ENCODE measurements at regions not wholly inside any gene's neighbourhood (a gene's known extent, or its start where the extent isn't known, plus 50 kb on each side); places are given as distances from the start of the nearest gene placed in this dataset.
A peak's percentile ranks its signal among the peaks of the same experiment; 100 is the strongest.
"Not testable (repeated sequence)": the region's sequence is repeated elsewhere in the genome, so short reads cannot be mapped to it uniquely, and the experiment has no call there.

DNA sequence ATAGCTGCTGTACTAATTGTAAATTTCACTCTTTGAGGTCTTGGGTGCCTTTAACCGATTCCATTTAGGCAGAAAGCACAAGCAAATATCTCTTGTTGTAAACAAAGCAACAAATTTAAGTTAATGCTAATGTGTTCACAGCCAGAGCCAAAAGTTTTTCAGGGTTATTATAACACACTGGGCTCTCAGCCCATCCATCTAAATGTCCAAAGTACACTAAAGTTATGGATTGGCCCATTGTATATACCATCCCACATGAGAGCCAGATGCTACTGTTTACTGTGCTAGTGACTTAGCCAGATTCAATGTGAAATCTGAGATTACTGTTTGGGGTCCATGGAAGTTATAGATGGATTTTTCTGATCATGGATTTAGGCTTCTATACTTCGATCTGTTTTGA is 186.7 kb downstream of the LARP7 start:
- TF ChIP-seq, protein P1, sequence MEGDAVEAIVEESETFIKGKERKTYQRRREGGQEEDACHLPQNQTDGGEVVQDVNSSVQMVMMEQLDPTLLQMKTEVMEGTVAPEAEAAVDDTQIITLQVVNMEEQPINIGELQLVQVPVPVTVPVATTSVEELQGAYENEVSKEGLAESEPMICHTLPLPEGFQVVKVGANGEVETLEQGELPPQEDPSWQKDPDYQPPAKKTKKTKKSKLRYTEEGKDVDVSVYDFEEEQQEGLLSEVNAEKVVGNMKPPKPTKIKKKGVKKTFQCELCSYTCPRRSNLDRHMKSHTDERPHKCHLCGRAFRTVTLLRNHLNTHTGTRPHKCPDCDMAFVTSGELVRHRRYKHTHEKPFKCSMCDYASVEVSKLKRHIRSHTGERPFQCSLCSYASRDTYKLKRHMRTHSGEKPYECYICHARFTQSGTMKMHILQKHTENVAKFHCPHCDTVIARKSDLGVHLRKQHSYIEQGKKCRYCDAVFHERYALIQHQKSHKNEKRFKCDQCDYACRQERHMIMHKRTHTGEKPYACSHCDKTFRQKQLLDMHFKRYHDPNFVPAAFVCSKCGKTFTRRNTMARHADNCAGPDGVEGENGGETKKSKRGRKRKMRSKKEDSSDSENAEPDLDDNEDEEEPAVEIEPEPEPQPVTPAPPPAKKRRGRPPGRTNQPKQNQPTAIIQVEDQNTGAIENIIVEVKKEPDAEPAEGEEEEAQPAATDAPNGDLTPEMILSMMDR (IDR thresholded peaks at IDR 0.05) = no peak
- no peak overlapping the region for H3K27ac ChIP-seq
- H3K9me3 ChIP-seq = no peaks in the 10 kb centered on the region
- intact Hi-C loops (cut with DNase I) = no loop called here
- H3K36me3 ChIP-seq = no peaks in the 10 kb centered on the region
- H3K4me3 ChIP-seq = no peak overlapping the region
- H3K27me3 ChIP-seq = peaks cover 0 to 4% of the 10 kb centered on the region in 2 donors
- no peak for DNase-seq
- H3K4me1 ChIP-seq = no peaks in the 10 kb centered on the region
- ATAC-seq = no peak

DNA sequence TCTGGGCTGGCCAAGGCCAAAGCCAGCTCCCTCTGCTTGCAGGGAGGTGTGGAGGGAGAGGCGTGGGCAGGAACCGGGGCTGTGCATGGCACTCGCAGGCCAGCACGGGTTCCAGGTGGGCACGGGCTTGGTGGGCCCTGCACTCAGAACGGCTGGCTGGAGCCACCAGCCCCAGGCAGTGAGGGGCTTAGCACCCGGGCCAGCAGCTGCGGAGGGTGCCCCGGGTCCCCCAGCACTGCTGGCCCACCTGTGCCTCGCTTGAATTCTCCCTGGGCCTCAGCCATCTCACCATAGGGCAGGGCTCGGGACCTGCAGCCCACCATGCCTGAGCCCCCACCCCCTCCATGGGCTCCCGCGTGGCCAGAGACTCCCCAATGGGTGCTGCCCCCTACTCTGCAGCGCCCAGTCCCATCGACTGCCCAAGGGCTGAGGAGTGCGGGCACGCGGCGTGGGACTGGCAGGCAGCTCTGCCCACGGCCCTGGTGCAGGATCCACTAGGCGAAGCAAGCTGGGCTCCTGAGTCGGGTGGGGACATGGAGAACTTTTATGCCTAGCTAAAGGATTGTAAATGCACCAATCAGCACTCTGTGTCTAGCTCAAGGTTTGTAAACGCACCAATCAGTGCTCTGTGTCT is 193.9 kb downstream of the LARP7 start:
- Histone ChIP-seq H3K27me3 (no peaks in the 10 kb centered on the region), H3K9me3 (peaks cover 0 to 12% of the 10 kb centered on the region in 2 donors), H3K4me1 (no peaks in the 10 kb centered on the region), H3K4me3 (no peak overlapping the region), H3K27ac (no peak overlapping the region), H3K36me3 (no peaks in the 10 kb centered on the region)
- peak in 1 of 4 donors; percentile 63 for DNase-seq
- intact Hi-C loops (cut with DNase I) = no loop called here
- ATAC-seq = no peak
- TF ChIP-seq, protein P1 (IDR thresholded peaks at IDR 0.05) = no peak

DNA sequence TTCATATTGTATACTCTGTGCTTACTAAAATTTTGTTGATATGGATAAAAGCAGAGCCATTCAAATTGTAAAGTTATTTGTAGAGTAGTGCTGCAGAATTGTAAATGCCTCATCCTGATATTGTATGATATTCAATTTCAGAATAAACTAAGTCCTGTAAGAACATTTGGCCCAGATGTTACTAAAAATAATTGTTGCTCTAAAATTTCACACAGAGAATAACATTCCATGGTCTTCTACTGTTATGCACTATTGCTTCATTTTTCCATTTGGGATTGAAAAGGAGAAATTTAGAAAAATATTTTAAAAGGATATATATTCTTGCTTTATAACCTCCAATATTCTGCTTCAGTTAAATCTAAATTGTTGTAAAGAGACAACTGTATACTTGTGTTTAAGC is 195.6 kb downstream of the LARP7 start:
- Histone ChIP-seq H3K36me3 (no peaks in the 10 kb centered on the region), H3K4me1 (no peaks in the 10 kb centered on the region), H3K4me3 (no peak overlapping the region), H3K27me3 (no peaks in the 10 kb centered on the region), H3K9me3 (peaks cover 0 to 14% of the 10 kb centered on the region in 2 donors), H3K27ac (no peak overlapping the region)
- TF ChIP-seq, protein P1 (IDR thresholded peaks at IDR 0.05) = no peak
- no peak for DNase-seq
- intact Hi-C loops (cut with DNase I) = no loop called here
- ATAC-seq = no peak

DNA sequence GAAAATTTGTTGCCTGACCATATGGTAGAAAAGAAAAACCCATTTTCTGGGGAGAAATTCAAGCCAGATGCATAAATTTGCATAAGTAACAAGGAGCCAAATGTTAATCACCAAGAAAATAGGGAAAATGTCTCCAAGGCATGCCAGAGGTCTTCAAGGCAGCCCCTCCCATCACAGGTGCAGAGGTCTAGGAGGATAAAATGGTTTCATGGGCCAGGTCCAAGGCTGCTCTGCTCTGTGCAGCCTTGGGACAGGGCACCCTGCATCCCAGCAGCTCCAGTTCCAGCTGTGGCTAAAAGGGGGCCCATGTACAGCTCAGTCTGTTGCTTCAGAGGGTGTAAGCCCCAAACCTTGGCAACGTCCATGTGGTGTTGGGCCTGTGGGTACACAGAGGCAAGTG is 200.0 kb downstream of the LARP7 start:
- Histone ChIP-seq H3K27ac (no peak overlapping the region), H3K36me3 (no peaks in the 10 kb centered on the region), H3K4me1 (no peaks in the 10 kb centered on the region), H3K9me3 (peaks cover 0 to 3% of the 10 kb centered on the region in 2 donors), H3K4me3 (no peak overlapping the region), H3K27me3 (no peaks in the 10 kb centered on the region)
- ATAC-seq = no peak
- TF ChIP-seq, protein P1 (IDR thresholded peaks at IDR 0.05) = no peak
- intact Hi-C loops (cut with DNase I) = no loop called here
- no peak for DNase-seq

DNA sequence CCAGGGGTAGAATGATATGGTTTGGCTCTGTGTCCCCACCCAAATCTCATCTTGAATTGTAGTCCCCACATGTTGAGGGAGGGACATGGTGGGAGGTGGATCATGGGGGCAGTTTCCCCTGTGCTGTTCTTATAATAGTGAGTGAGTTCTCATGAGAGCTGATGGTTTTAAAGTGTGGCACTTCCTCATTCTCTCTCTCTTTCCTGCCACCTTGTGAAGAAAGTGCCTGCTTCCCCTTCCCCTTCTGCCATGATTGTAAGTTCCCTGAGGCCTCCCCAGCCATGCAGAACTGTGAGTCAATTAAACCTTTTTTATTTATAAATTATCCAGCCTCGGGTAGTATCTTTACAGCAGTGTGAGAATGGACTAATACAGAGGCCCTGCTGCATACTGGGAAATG is 201.1 kb downstream of the LARP7 start:
- H3K9me3 ChIP-seq; H3K27ac ChIP-seq; H3K4me1 ChIP-seq; DNase-seq; H3K36me3 ChIP-seq; H3K27me3 ChIP-seq; ATAC-seq; H3K4me3 ChIP-seq; intact Hi-C loops (cut with DNase I): not testable (repeated sequence)

DNA sequence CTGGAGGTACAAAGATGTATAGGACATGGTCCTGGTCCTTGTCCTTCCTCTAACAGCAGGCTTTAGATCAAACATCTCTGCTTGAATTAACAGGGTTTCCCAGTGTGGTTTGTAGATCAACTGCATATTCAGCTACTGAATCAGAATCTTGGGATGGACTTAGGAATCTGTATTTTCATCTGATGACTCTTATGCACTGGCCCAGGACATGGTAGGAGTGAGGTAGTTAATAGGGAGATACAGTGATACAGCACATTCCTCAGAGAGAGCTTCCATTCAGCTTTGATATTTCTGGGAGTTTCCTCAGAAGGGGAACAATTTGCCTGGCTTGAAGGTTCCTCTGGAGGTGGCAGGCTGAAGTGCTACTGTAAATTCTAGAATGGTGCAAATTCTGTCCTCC is 203.1 kb downstream of the LARP7 start:
- peaks cover 0 to 3% of the 10 kb centered on the region in 2 donors for H3K9me3 ChIP-seq
- no peak overlapping the region for H3K27ac ChIP-seq
- no peak for DNase-seq
- H3K4me1 ChIP-seq = no peaks in the 10 kb centered on the region
- TF ChIP-seq, protein P1 (IDR thresholded peaks at IDR 0.05) = no peak
- ATAC-seq = no peak
- no peak overlapping the region for H3K4me3 ChIP-seq
- intact Hi-C loops (cut with DNase I) = no loop called here
- no peaks in the 10 kb centered on the region for H3K27me3 ChIP-seq
- H3K36me3 ChIP-seq = no peaks in the 10 kb centered on the region
